C4-2B (cell line): ENCODE measurements at regions not wholly inside any gene's neighbourhood (a gene's known extent, or its start where the extent isn't known, plus 50 kb on each side); places are given as distances from the start of the nearest gene placed in this dataset.

Source experiments
- CTCF ChIP-seq: fragments of 450-650 bp; conservative IDR thresholded peaks from 2 replicates; pipeline ENCODE4 v1.5.1; 2017; ENCODE audit warnings: mild to moderate bottlenecking
- ZFX ChIP-seq: fragments of 450-650 bp; IDR thresholded peaks from 2 replicates; pipeline ENCODE4 v1.6.1; 2017

- TF ChIP-seq CTCF (no peak), ZFX (no peak)
These were observed 662.2 kb downstream of the DHX35 start for GRCh38 chr20:39624316-39624715.
